ENCODE measurements at regions not wholly inside any gene's neighbourhood (a gene's known extent, or its start where the extent isn't known, plus 50 kb on each side); places are given as distances from the start of the nearest gene placed in this dataset.

DNA sequence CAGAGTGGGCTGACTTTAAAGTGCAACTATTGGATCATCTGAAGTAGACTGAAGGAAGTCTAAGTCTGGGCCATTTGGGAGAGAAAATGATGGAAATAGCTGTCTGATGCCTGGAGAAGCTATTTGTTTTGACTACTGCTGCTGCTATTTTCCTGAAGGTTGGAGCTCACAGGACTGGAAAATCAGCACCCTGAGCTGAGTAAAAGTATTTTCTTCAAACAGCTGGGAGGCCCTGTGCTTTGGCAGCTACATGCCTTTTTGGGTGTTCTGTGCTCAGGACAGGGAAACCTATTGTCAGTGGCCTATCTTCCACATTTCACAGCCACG, 302.6 kb downstream of the ENC1 start:
- Histone ChIP-seq H3K27ac (ENCODE audit: low read depth, low read length) (no peak overlapping the region), H3K4me3 (ENCODE audit: low read depth, low read length) (no peak overlapping the region), H3K9me3 (ENCODE audit: control insufficient read depth, insufficient read depth, low read length) (no peaks in the 10 kb centered on the region), H3K27me3 (ENCODE audit: control insufficient read depth, insufficient read depth, low read length) (no peaks in the 10 kb centered on the region)
- ChIA-PET POLR2A (interaction anchor here (0.6 kb wide), 1 partner anchor 77 kb away, joined by 4 read pairs; no protein-coding TSS in a partner anchor), CTCF (interaction anchor here (0.6 to 1.0 kb wide), 2 partner anchors 49 to 303 kb away, joined by 3 read pairs; no protein-coding TSS in a partner anchor)
- TF ChIP-seq, protein P1, sequence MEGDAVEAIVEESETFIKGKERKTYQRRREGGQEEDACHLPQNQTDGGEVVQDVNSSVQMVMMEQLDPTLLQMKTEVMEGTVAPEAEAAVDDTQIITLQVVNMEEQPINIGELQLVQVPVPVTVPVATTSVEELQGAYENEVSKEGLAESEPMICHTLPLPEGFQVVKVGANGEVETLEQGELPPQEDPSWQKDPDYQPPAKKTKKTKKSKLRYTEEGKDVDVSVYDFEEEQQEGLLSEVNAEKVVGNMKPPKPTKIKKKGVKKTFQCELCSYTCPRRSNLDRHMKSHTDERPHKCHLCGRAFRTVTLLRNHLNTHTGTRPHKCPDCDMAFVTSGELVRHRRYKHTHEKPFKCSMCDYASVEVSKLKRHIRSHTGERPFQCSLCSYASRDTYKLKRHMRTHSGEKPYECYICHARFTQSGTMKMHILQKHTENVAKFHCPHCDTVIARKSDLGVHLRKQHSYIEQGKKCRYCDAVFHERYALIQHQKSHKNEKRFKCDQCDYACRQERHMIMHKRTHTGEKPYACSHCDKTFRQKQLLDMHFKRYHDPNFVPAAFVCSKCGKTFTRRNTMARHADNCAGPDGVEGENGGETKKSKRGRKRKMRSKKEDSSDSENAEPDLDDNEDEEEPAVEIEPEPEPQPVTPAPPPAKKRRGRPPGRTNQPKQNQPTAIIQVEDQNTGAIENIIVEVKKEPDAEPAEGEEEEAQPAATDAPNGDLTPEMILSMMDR (IDR thresholded peaks at IDR 0.05; ENCODE audit: low read depth, low read length), result no peak
- no peak for DNase-seq (ENCODE audit: low read depth, low spot score)

DNA sequence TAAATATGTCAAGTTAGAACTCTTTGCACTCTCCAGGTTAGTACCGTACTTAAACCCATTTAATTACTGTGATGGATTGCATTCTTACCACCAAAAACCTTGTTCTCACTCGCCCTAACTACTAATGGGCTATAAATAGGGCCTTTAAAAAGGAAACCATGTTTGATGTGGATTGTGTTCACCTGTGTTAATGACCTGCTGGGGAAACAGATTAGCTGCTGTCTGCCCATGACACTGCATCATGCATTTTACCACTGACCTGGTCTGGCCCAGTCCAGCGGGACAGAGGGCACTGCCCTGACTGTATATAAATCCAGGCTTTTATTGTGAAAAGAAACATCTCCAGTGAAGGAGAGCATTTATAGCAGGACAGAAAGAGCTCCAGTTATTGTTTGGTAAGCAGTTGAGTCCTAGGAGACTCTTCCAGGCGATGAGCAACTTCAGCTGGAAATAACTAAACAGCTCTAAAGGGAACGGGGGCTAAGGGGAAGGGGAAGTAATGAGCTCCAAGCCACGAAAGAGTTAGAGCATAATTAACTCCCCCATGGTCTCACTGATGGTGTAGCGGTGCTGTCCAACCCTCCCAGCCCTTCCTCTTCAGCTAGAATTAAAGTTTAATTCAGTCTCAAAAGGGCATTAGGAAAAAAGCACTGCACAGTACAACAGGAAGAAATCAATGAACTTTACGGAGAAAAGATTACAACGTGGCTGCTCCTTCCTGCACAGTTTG, 303.1 kb downstream of the ENC1 start:
- no peak for DNase-seq (ENCODE audit: low read depth, low spot score)
- H3K4me3 ChIP-seq (ENCODE audit: low read depth, low read length), result no peak overlapping the region
- CTCF ChIA-PET, result interaction anchor here (0.6 to 1.0 kb wide), 2 partner anchors 49 to 303 kb away, joined by 3 read pairs; no protein-coding TSS in a partner anchor
- POLR2A ChIA-PET, result interaction anchor here (0.6 kb wide), 1 partner anchor 78 kb away, joined by 4 read pairs; no protein-coding TSS in a partner anchor
- no peaks in the 10 kb centered on the region for H3K27me3 ChIP-seq (ENCODE audit: control insufficient read depth, insufficient read depth, low read length)
- TF ChIP-seq, protein P1 (IDR thresholded peaks at IDR 0.05; ENCODE audit: low read depth, low read length), result no peak
- no peak overlapping the region for H3K27ac ChIP-seq (ENCODE audit: low read depth, low read length)
- no peaks in the 10 kb centered on the region for H3K9me3 ChIP-seq (ENCODE audit: control insufficient read depth, insufficient read depth, low read length)

DNA sequence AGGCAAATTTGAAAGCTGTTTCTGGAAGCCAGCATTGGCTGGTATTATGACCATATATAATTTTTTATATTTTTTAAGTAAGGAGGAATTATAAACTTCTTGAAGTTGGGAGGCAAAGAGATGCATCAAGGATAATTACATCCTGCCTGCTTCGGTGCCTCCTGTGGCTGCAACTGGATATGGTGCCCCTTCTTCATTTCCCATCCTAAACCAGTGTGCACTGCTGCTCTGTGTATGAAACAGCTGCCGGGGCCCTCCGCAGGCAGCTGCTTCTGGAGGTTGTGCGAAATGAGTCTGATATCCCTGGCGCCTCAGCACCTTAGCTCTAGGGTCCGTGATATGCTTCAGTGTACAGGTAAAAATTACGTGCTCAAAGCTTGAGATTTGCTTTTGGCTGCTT, 304.2 kb downstream of the ENC1 start:
- Histone ChIP-seq H3K27ac (ENCODE audit: low read depth, low read length) (no peak overlapping the region), H3K27me3 (ENCODE audit: control insufficient read depth, insufficient read depth, low read length) (no peaks in the 10 kb centered on the region), H3K4me3 (ENCODE audit: low read depth, low read length) (no peak overlapping the region), H3K9me3 (ENCODE audit: control insufficient read depth, insufficient read depth, low read length) (no peaks in the 10 kb centered on the region)
- ChIA-PET CTCF (no interaction called here), POLR2A (no interaction called here)
- DNase-seq (ENCODE audit: low read depth, low spot score), result no peak
- TF ChIP-seq, protein P1 (IDR thresholded peaks at IDR 0.05; ENCODE audit: low read depth, low read length), result peak; percentile 33

DNA sequence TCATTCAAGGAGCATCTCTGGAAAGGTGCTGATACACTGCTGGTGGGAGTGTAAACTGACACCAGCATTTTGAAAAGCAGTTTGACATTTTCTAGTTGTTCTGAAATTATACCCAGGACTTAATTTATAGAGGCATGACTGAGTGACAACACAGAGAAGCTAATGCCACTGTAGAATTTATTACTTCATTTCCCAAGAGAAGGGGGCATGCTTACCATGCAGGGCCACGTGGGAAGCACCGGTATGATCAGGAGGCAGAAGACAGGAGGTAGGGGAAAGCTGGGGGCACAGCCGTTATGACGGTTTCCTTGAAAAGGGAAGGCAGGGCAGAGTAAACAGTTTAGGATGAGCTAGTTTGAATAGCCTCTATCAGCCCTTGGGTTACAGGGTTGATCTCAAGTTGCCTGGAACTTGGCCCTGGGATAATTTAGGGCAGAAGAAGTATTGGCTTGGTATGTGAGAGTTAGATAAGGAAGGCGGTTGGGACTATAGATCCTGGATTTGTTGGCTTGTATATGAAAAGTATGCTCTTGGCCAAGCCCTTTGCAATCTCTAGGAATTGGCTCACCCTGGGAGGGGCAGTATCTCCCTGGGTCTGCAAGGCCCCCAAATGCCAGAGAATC, 305.7 kb downstream of the ENC1 start:
- H3K9me3 ChIP-seq (ENCODE audit: control insufficient read depth, insufficient read depth, low read length), result no peaks in the 10 kb centered on the region
- no peak overlapping the region for H3K27ac ChIP-seq (ENCODE audit: low read depth, low read length)
- no peak overlapping the region for H3K4me3 ChIP-seq (ENCODE audit: low read depth, low read length)
- POLR2A ChIA-PET, result no interaction called here
- CTCF ChIA-PET, result no interaction called here
- H3K27me3 ChIP-seq (ENCODE audit: control insufficient read depth, insufficient read depth, low read length), result no peaks in the 10 kb centered on the region
- DNase-seq (ENCODE audit: low read depth, low spot score), result no peak
- TF ChIP-seq, protein P1 (IDR thresholded peaks at IDR 0.05; ENCODE audit: low read depth, low read length), result no peak

DNA sequence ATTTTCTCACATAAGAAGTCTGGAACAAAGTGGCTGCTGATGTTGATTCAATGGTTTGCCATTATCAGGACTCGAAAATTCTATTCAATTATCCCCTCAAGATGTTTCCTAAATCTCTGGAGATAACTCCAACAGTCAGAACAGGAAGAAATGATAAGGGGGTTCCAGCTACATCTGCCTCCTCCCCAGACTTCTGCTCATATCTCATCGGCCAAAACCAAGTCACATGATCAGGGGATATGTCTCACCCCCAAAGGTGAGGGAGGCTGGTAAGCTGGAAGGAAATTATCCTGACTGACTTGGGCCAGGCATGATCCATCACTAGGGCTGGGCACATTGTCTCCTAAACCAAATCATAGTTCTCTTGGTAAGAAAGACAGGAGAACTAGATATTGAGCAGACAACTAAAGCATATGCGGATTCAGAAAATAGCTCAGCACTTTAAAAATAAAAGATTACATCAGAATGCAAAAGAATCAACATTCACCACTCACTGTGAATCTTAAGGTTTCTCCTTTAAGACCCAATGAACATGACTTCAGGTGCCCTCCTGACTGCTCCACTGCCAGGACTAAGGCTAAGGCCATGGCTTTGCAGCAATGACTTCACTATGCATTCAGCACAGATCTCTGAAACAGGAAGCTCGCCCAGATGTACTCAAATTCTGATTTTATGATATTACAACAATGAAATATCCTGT, 306.3 kb downstream of the ENC1 start:
- ChIA-PET POLR2A (no interaction called here), CTCF (no interaction called here)
- Histone ChIP-seq H3K9me3 (ENCODE audit: control insufficient read depth, insufficient read depth, low read length) (no peaks in the 10 kb centered on the region), H3K27ac (ENCODE audit: low read depth, low read length) (no peak overlapping the region), H3K27me3 (ENCODE audit: control insufficient read depth, insufficient read depth, low read length) (no peaks in the 10 kb centered on the region), H3K4me3 (ENCODE audit: low read depth, low read length) (no peak overlapping the region)
- TF ChIP-seq, protein P1 (IDR thresholded peaks at IDR 0.05; ENCODE audit: low read depth, low read length), result no peak
- DNase-seq (ENCODE audit: low read depth, low spot score), result no peak
